Activated CD4-positive, alpha-beta T cell treated with anti-CD3 and anti-CD28 coated beads for 36 hours (primary cell): ENCODE measurements at regions not wholly inside any gene's neighbourhood (a gene's known extent, or its start where the extent isn't known, plus 50 kb on each side); places are given as distances from the start of the nearest gene placed in this dataset.
"Not testable (repeated sequence)": the region's sequence is repeated elsewhere in the genome, so short reads cannot be mapped to it uniquely, and the experiment has no call there.

Experiments used
- ATAC-seq: fragments of 200-7000 bp; cut with Tn5 transposase; one replicate; pipeline ENCODE4 v1.10.0; 2021; ENCODE audit warnings: mild to moderate bottlenecking, moderate library complexity
- CTCF ChIA-PET: fragments of 350-600 bp; sonication (Branson Sonifier 250); formaldehyde crosslinking; loops from one replicate; lab custom pipeline; 2021; ENCODE audit warnings: antibody characterized with exemption; lab: Charles Lee
- POLR2A ChIA-PET: fragments of 350-600 bp; sonication (Branson Sonifier 250); formaldehyde crosslinking; loops from one replicate; lab custom pipeline; 2021; ENCODE audit warnings: antibody characterized with exemption, inconsistent platforms; lab: Charles Lee
- DNase-seq: peaks from one replicate; pipeline ENCODE4 v3.0.0-alpha.2; 2020
- H3K27ac Mint-ChIP-seq: one replicate; pipeline ENCODE4 v1.8.0; 2021; ENCODE audit warnings: mixed read lengths
- H3K27me3 Mint-ChIP-seq: one replicate; pipeline ENCODE4 v1.8.0; 2021; ENCODE audit warnings: mixed read lengths
- H3K36me3 Mint-ChIP-seq: one replicate; pipeline ENCODE4 v1.8.0; 2021; ENCODE audit warnings: low read depth, mixed read lengths
- H3K4me1 Mint-ChIP-seq: one replicate; pipeline ENCODE4 v1.8.0; 2021; ENCODE audit warnings: mixed read lengths
- H3K4me3 Mint-ChIP-seq: one replicate; pipeline ENCODE4 v1.8.0; 2021; ENCODE audit warnings: mild to moderate bottlenecking, moderate library complexity, mixed read lengths
- H3K9me3 Mint-ChIP-seq: one replicate; pipeline ENCODE4 v1.8.0; 2021; ENCODE audit warnings: low read depth, mixed read lengths
- intact Hi-C, 2 experiments: fragments of 100-400 bp; cut with DNase I in 1 of 2; cut with micrococcal nuclease in 1 of 2; formaldehyde crosslinking; loops; one replicate each; pipeline versions ENCODE4 v1.14.2 to v1.15.1; 2022 to 2024; cut with DNase I, micrococcal nuclease

- ATAC-seq (no peak), DNase-seq (no peak)
- CTCF ChIA-PET: no interaction called here
- H3K27ac Mint-ChIP-seq: no peak overlapping the region
- H3K36me3 Mint-ChIP-seq: no peaks in the 10 kb centered on the region
- H3K4me3 Mint-ChIP-seq: no peak overlapping the region
- no peaks in the 10 kb centered on the region for H3K9me3 Mint-ChIP-seq
- intact Hi-C loops: no loop called here
- POLR2A ChIA-PET: no interaction called here
- H3K27me3 Mint-ChIP-seq: no peaks in the 10 kb centered on the region
- H3K4me1 Mint-ChIP-seq: no peaks in the 10 kb centered on the region
These were observed 447.6 kb upstream of the NPVF start for GRCh38 chr7:25675789-25676474.

GRCh38 chr7:25677595-25677994 lies 449.3 kb upstream of the NPVF start:
- no peak for ATAC-seq
- no peak overlapping the region for H3K27ac Mint-ChIP-seq
- H3K4me3 Mint-ChIP-seq: no peak overlapping the region

GRCh38 chr7:25678215-25678614 lies 449.9 kb upstream of the NPVF start:
- no peak for DNase-seq
- Mint-ChIP-seq H3K27me3 (no peaks in the 10 kb centered on the region), H3K4me1 (no peaks in the 10 kb centered on the region), H3K9me3 (no peaks in the 10 kb centered on the region), H3K4me3 (no peak overlapping the region), H3K27ac (no peak overlapping the region), H3K36me3 (no peaks in the 10 kb centered on the region)
- ChIA-PET POLR2A (interaction anchor here (0.7 kb wide), 1 partner anchor 732 kb away, joined by 3 read pairs; no protein-coding TSS in a partner anchor), CTCF (no interaction called here)
- intact Hi-C loops: no loop called here
- no peak for ATAC-seq

More at GRCh38 chr7:25677595-25677994, 449.3 kb upstream of the NPVF start:
- CTCF ChIA-PET: no interaction called here
- H3K36me3 Mint-ChIP-seq: no peaks in the 10 kb centered on the region
- no peaks in the 10 kb centered on the region for H3K27me3 Mint-ChIP-seq
- intact Hi-C loops: no loop called here
- no peaks in the 10 kb centered on the region for H3K4me1 Mint-ChIP-seq
- no peaks in the 10 kb centered on the region for H3K9me3 Mint-ChIP-seq
- no peak for DNase-seq
- POLR2A ChIA-PET: interaction anchor here (0.7 kb wide), 1 partner anchor 733 kb away, joined by 3 read pairs; no protein-coding TSS in a partner anchor

- peaks cover 6% of the 10 kb centered on the region for H3K4me1 Mint-ChIP-seq
- no peaks in the 10 kb centered on the region for H3K9me3 Mint-ChIP-seq
- ChIA-PET CTCF (no interaction called here), POLR2A (no interaction called here)
- H3K27ac Mint-ChIP-seq: no peak overlapping the region
- no peak overlapping the region for H3K4me3 Mint-ChIP-seq
- no peak for DNase-seq
- intact Hi-C loops: no loop called here
- H3K36me3 Mint-ChIP-seq: no peaks in the 10 kb centered on the region
- ATAC-seq: no peak
- H3K27me3 Mint-ChIP-seq: peaks cover 5% of the 10 kb centered on the region
These were observed 452.4 kb upstream of the NPVF start for GRCh38 chr7:25680636-25681035.

- DNase-seq: no peak
- Mint-ChIP-seq H3K36me3 (no peaks in the 10 kb centered on the region), H3K27ac (no peak overlapping the region), H3K4me3 (no peak overlapping the region), H3K27me3 (peaks cover 9% of the 10 kb centered on the region), H3K4me1 (peaks cover 6% of the 10 kb centered on the region), H3K9me3 (no peaks in the 10 kb centered on the region)
- intact Hi-C loops: no loop called here
- ChIA-PET POLR2A (no interaction called here), CTCF (no interaction called here)
- no peak for ATAC-seq
These were observed 456.1 kb upstream of the NPVF start for GRCh38 chr7:25684360-25684759.

GRCh38 chr7:25686493-25686892 lies 458.2 kb upstream of the NPVF start:
- ATAC-seq (no peak), DNase-seq (no peak)
- no peak overlapping the region for H3K27ac Mint-ChIP-seq
- ChIA-PET CTCF (interaction anchor here (0.7 kb wide), 1 partner anchor 101 kb away, joined by 3 read pairs; no protein-coding TSS in a partner anchor), POLR2A (no interaction called here)
- no peaks in the 10 kb centered on the region for H3K36me3 Mint-ChIP-seq
- H3K4me1 Mint-ChIP-seq: peaks cover 6% of the 10 kb centered on the region
- intact Hi-C loops: no loop called here
- peaks cover 9% of the 10 kb centered on the region for H3K27me3 Mint-ChIP-seq
- H3K4me3 Mint-ChIP-seq: no peak overlapping the region
- H3K9me3 Mint-ChIP-seq: no peaks in the 10 kb centered on the region

- Mint-ChIP-seq H3K36me3 (no peaks in the 10 kb centered on the region), H3K4me1 (no peaks in the 10 kb centered on the region), H3K27me3 (peaks cover 3% of the 10 kb centered on the region), H3K4me3 (no peak overlapping the region), H3K27ac (no peak overlapping the region), H3K9me3 (no peaks in the 10 kb centered on the region)
- DNase-seq (no peak), ATAC-seq (no peak)
- intact Hi-C loops: no loop called here
- CTCF ChIA-PET: interaction anchor here (1.1 kb wide), 1 partner anchor 73 kb away, joined by 4 read pairs; no protein-coding TSS in a partner anchor
- POLR2A ChIA-PET: no interaction called here
These were observed 457.8 kb upstream of the NFE2L3 start for GRCh38 chr7:25694211-25694610.

GRCh38 chr7:25694699-25695098 lies 457.3 kb upstream of the NFE2L3 start:
- DNase-seq (no peak), ATAC-seq (no peak)
- Mint-ChIP-seq H3K4me1 (no peaks in the 10 kb centered on the region), H3K4me3 (no peak overlapping the region), H3K9me3 (no peaks in the 10 kb centered on the region), H3K27me3 (peaks cover 3% of the 10 kb centered on the region), H3K36me3 (no peaks in the 10 kb centered on the region), H3K27ac (no peak overlapping the region)
- POLR2A ChIA-PET: no interaction called here
- CTCF ChIA-PET: no interaction called here
- intact Hi-C loops: no loop called here

- CTCF ChIA-PET: no interaction called here
- Mint-ChIP-seq H3K9me3 (no peaks in the 10 kb centered on the region), H3K36me3 (no peaks in the 10 kb centered on the region), H3K27ac (no peak overlapping the region), H3K4me3 (no peak overlapping the region), H3K4me1 (no peaks in the 10 kb centered on the region), H3K27me3 (peaks cover 3% of the 10 kb centered on the region)
- ATAC-seq: no peak
- DNase-seq: no peak
- POLR2A ChIA-PET: no interaction called here
- intact Hi-C loops: no loop called here
These were observed 455.4 kb upstream of the NFE2L3 start for GRCh38 chr7:25696571-25696970.

- intact Hi-C loops: no loop called here
- DNase-seq (no peak), ATAC-seq (no peak)
- no peaks in the 10 kb centered on the region for H3K9me3 Mint-ChIP-seq
- CTCF ChIA-PET: no interaction called here
- H3K27me3 Mint-ChIP-seq: peaks cover 6% of the 10 kb centered on the region
- no peaks in the 10 kb centered on the region for H3K4me1 Mint-ChIP-seq
- H3K36me3 Mint-ChIP-seq: no peaks in the 10 kb centered on the region
- POLR2A ChIA-PET: no interaction called here
- H3K4me3 Mint-ChIP-seq: no peak overlapping the region
- no peak overlapping the region for H3K27ac Mint-ChIP-seq
These were observed 453.4 kb upstream of the NFE2L3 start for GRCh38 chr7:25698451-25699113.

GRCh38 chr7:25700141-25700540 lies 451.9 kb upstream of the NFE2L3 start:
- H3K4me3 Mint-ChIP-seq, POLR2A ChIA-PET, H3K27me3 Mint-ChIP-seq, H3K27ac Mint-ChIP-seq, H3K36me3 Mint-ChIP-seq, intact Hi-C loops, H3K4me1 Mint-ChIP-seq, H3K9me3 Mint-ChIP-seq, DNase-seq, CTCF ChIA-PET, ATAC-seq: not testable (repeated sequence)

GRCh38 chr7:25704413-25704812 lies 447.6 kb upstream of the NFE2L3 start:
- peaks cover 6% of the 10 kb centered on the region for H3K27me3 Mint-ChIP-seq
- H3K36me3 Mint-ChIP-seq: no peaks in the 10 kb centered on the region
- H3K9me3 Mint-ChIP-seq: no peaks in the 10 kb centered on the region
- DNase-seq (no peak), ATAC-seq (no peak)
- no peaks in the 10 kb centered on the region for H3K4me1 Mint-ChIP-seq
- no peak overlapping the region for H3K27ac Mint-ChIP-seq
- POLR2A ChIA-PET: no interaction called here
- CTCF ChIA-PET: no interaction called here
- no peak overlapping the region for H3K4me3 Mint-ChIP-seq
- intact Hi-C loops: no loop called here
